Upper lobe of left lung (tissue), 6 donors: ENCODE measurements at regions not wholly inside any gene's neighbourhood (a gene's known extent, or its start where the extent isn't known, plus 50 kb on each side); places are given as distances from the start of the nearest gene placed in this dataset.
"Not testable (repeated sequence)": the region's sequence is repeated elsewhere in the genome, so short reads cannot be mapped to it uniquely, and the experiment has no call there.

Experiments
- ATAC-seq, 2 donors: fragments of 200-7000 bp; cut with Tn5 transposase; one replicate each; pipeline ENCODE4 v1.9.1; 2022; ENCODE audit warnings: mild to moderate bottlenecking in 2 of 2, moderate library complexity in 2 of 2; ENCODE audit not compliant: low FRiP score in 2 of 2
- DNase-seq, 2 donors: peaks; one replicate each; pipeline ENCODE4 v3.0.0-alpha.2; 2019 to 2020
- H3K27ac ChIP-seq, 4 donors: fragments of 200-600 bp; sonication (generic); one replicate each; pipeline ENCODE4 v1.5.1; 2016 to 2019
- H3K27me3 ChIP-seq, 4 donors: fragments of 200-600 bp; sonication (generic); one replicate each; pipeline ENCODE4 v1.5.1; 2017 to 2019
- H3K36me3 ChIP-seq, 4 donors: fragments of 200-600 bp; sonication (generic); one replicate each; pipeline ENCODE4 v1.5.1; 2016 to 2019
- H3K4me1 ChIP-seq, 4 donors: fragments of 200-600 bp; sonication (generic); one replicate each; pipeline ENCODE4 v1.5.1; 2018 to 2019
- H3K4me3 ChIP-seq, 4 donors: fragments of 200-600 bp; sonication (generic); one replicate each; pipeline ENCODE4 v1.5.1; 2017 to 2019; ENCODE audit warnings: mild to moderate bottlenecking in 2 of 4, moderate library complexity in 1 of 4
- H3K9me3 ChIP-seq, 4 donors: fragments of 200-600 bp; sonication (generic); one replicate each; pipeline ENCODE4 v1.5.1; 2018 to 2019
- CTCF ChIP-seq, 6 experiments: fragments of 450-650 bp in 4 of 6; fragments of 200-600 bp in 2 of 6; sonication (generic) in 2 of 6; IDR thresholded peaks; one replicate each; pipeline ENCODE4 v1.5.1; 2016 to 2019; ENCODE audit warnings: antibody characterized with exemption in 6 of 6
- EP300 ChIP-seq, 4 donors: sonication (generic); formaldehyde crosslinking; IDR thresholded peaks; one replicate each; pipeline ENCODE4 v1.5.1; 2017; ENCODE audit warnings: antibody characterized with exemption in 4 of 4, control low read depth in 2 of 4
- POLR2A ChIP-seq, 4 donors: fragments of 450-650 bp; IDR thresholded peaks; one replicate each; pipeline ENCODE4 v1.5.1; 2016 to 2017; ENCODE audit warnings: antibody characterized with exemption in 4 of 4, mild to moderate bottlenecking in 2 of 4
- POLR2AphosphoS5 ChIP-seq, 2 donors: sonication (generic); formaldehyde crosslinking; IDR thresholded peaks; one replicate each; pipeline ENCODE4 v1.5.1; 2017; ENCODE audit warnings: antibody characterized with exemption in 2 of 2
- WGBS, 2 donors: methylation state at CpG; one replicate each; pipeline ENCODE4 v1.1.5; 2017 to 2018; 5-methylcytosine and 5-hydroxymethylcytosine counted together
- donor health status: DM: no; HTN: no; CAD: no; lungs with moderate emphysema.
- donor health status: DM: no; HTN: yes; CAD: no; lungs with severe emphysema.

- TF ChIP-seq POLR2AphosphoS5 (IDR thresholded peaks at IDR 0.05) (no peak), CTCF (IDR thresholded peaks at IDR 0.05) (no peak), POLR2A (IDR thresholded peaks at IDR 0.05) (no peak), EP300 (IDR thresholded peaks at IDR 0.05) (no peak)
- H3K36me3 ChIP-seq, result no peaks in the 10 kb centered on the region
- no peaks in the 10 kb centered on the region for H3K4me1 ChIP-seq
- no peak overlapping the region for H3K4me3 ChIP-seq
- no peak overlapping the region for H3K27ac ChIP-seq
- 87 to 92% methylated on average over 5 of the region's 5 CpGs for WGBS, 2 donors
- no peaks in the 10 kb centered on the region for H3K27me3 ChIP-seq
- ATAC-seq (no peak), DNase-seq (no peak)
- peaks cover 0 to 4% (median 0%) of the 10 kb centered on the region in 4 donors for H3K9me3 ChIP-seq
Observed at GRCh38 chr5:67855523-67855922, 360.0 kb upstream of the PIK3R1 start.

- not testable (repeated sequence) for H3K27ac ChIP-seq, H3K4me3 ChIP-seq, ATAC-seq, H3K9me3 ChIP-seq, H3K36me3 ChIP-seq, H3K4me1 ChIP-seq, DNase-seq, H3K27me3 ChIP-seq
- 84 to 88% methylated on average over 5 of the region's 5 CpGs for whole genome bisulfite sequencing, 2 donors
Observed at GRCh38 chr5:67850906-67851305, 364.6 kb upstream of the PIK3R1 start.

GRCh38 chr5:67844924-67845323 lies 370.6 kb upstream of the PIK3R1 start:
- Histone ChIP-seq H3K9me3 (no peaks in the 10 kb centered on the region), H3K27ac (no peak overlapping the region), H3K4me1 (no peaks in the 10 kb centered on the region), H3K27me3 (no peaks in the 10 kb centered on the region), H3K36me3 (no peaks in the 10 kb centered on the region), H3K4me3 (no peak overlapping the region)
- ATAC-seq (no peak), DNase-seq (no peak)
- 85 to 92% methylated on average over 3 of the region's 3 CpGs for WGBS, 2 donors
- TF ChIP-seq POLR2AphosphoS5 (IDR thresholded peaks at IDR 0.05), result no peak
- TF ChIP-seq POLR2A (IDR thresholded peaks at IDR 0.05), result no peak
- no peak for TF ChIP-seq CTCF (IDR thresholded peaks at IDR 0.05)
- no peak for TF ChIP-seq EP300 (IDR thresholded peaks at IDR 0.05)

GRCh38 chr5:67842806-67843205 lies 372.8 kb upstream of the PIK3R1 start:
- H3K27ac ChIP-seq, result no peak overlapping the region
- H3K9me3 ChIP-seq, result no peaks in the 10 kb centered on the region
- no peak for DNase-seq
- no peaks in the 10 kb centered on the region for H3K36me3 ChIP-seq
- H3K4me1 ChIP-seq, result no peaks in the 10 kb centered on the region
- TF ChIP-seq POLR2A (IDR thresholded peaks at IDR 0.05), result no peak
- TF ChIP-seq CTCF (IDR thresholded peaks at IDR 0.05), result no peak
- TF ChIP-seq EP300 (IDR thresholded peaks at IDR 0.05), result no peak
- TF ChIP-seq POLR2AphosphoS5 (IDR thresholded peaks at IDR 0.05), result no peak
- no peak for ATAC-seq
- WGBS, 2 donors, result 84 to 86% methylated on average over 3 of the region's 3 CpGs
- no peak overlapping the region for H3K4me3 ChIP-seq
- H3K27me3 ChIP-seq, result no peaks in the 10 kb centered on the region

- not testable (repeated sequence) for H3K4me3 ChIP-seq, DNase-seq, H3K27ac ChIP-seq, H3K36me3 ChIP-seq, H3K27me3 ChIP-seq, H3K9me3 ChIP-seq, ATAC-seq, H3K4me1 ChIP-seq
- 92 to 95% methylated on average over 3 of the region's 3 CpGs for WGBS, 2 donors
Observed at GRCh38 chr5:67837225-67837624, 378.3 kb upstream of the PIK3R1 start.

GRCh38 chr5:67836496-67836895 lies 379.1 kb upstream of the PIK3R1 start:
- not testable (repeated sequence) for ATAC-seq
- 98 to 100% methylated on average over 1 of the region's 1 CpG for WGBS, 2 donors

More at GRCh38 chr5:67836496-67836895, 379.1 kb upstream of the PIK3R1 start:
- H3K9me3 ChIP-seq, H3K36me3 ChIP-seq, H3K4me1 ChIP-seq, H3K4me3 ChIP-seq, DNase-seq, H3K27me3 ChIP-seq, H3K27ac ChIP-seq: not testable (repeated sequence)
